Gastroesophageal sphincter (tissue), 4 donors: ENCODE measurements at regions not wholly inside any gene's neighbourhood (a gene's known extent, or its start where the extent isn't known, plus 50 kb on each side); places are given as distances from the start of the nearest gene placed in this dataset.

Source experiments
- ATAC-seq: fragments of 150-250 bp; one replicate; pipeline ENCODE4 v1.9.1; 2016; ENCODE audit warnings: mild to moderate bottlenecking, moderate library complexity
- H3K27ac ChIP-seq, 4 donors: fragments of 200-600 bp; sonication (generic) in 3 of 4; 1 replicate in 3 of 4; 2 replicates in 1 of 4; pipeline ENCODE4 v1.5.1; 2016 to 2019
- H3K27me3 ChIP-seq: fragments of 200-600 bp; sonication (generic); one replicate; pipeline ENCODE4 v1.5.1; 2019
- H3K36me3 ChIP-seq, 2 donors: fragments of 200-600 bp; sonication (generic); one replicate each; pipeline ENCODE4 v1.5.1; 2019; ENCODE audit warnings: control low read depth in 1 of 2
- H3K4me1 ChIP-seq, 3 donors: fragments of 200-600 bp; sonication (generic); 1 replicate in 2 of 3; 2 replicates in 1 of 3; pipeline ENCODE4 v1.5.1; 2016 to 2019; ENCODE audit warnings: control low read depth in 2 of 3
- H3K4me3 ChIP-seq, 2 donors: fragments of 200-600 bp; sonication (generic); one replicate each; pipeline ENCODE4 v1.5.1; 2019; ENCODE audit warnings: mild to moderate bottlenecking in 1 of 2, moderate library complexity in 1 of 2
- H3K9me3 ChIP-seq, 3 donors: fragments of 200-600 bp; sonication (generic); one replicate each; pipeline ENCODE4 v1.5.1; 2017 to 2019; ENCODE audit warnings: control low read depth in 2 of 3
- EP300 ChIP-seq: sonication (generic); formaldehyde crosslinking; IDR thresholded peaks from one replicate; pipeline ENCODE4 v1.6.1; 2017; ENCODE audit warnings: antibody characterized with exemption, mild to moderate bottlenecking
- POLR2A ChIP-seq, 2 donors: fragments of 450-650 bp; IDR thresholded peaks; one replicate each; pipeline ENCODE4 v1.6.1; 2017; ENCODE audit warnings: antibody characterized with exemption in 2 of 2, mild to moderate bottlenecking in 2 of 2, moderate library complexity in 1 of 2
- POLR2AphosphoS5 ChIP-seq: sonication (generic); formaldehyde crosslinking; IDR thresholded peaks from one replicate; pipeline ENCODE4 v1.6.1; 2017; ENCODE audit warnings: antibody characterized with exemption
- WGBS, 2 donors: methylation state at CpG; one replicate each; pipeline ENCODE4 v1.1.5; 2018; ENCODE audit warnings: low coverage in 1 of 2; 5-methylcytosine and 5-hydroxymethylcytosine counted together
- TF ChIP-seq, protein P1 (sequence below), 4 experiments: fragments of 200-600 bp in 2 of 4; fragments of 450-650 bp in 2 of 4; sonication (generic) in 1 of 4; IDR thresholded peaks; one replicate each; pipeline ENCODE4 v1.5.1; 2017 to 2019; ENCODE audit warnings: antibody characterized with exemption in 4 of 4, mild to moderate bottlenecking in 2 of 4, moderate library complexity in 2 of 4

DNA sequence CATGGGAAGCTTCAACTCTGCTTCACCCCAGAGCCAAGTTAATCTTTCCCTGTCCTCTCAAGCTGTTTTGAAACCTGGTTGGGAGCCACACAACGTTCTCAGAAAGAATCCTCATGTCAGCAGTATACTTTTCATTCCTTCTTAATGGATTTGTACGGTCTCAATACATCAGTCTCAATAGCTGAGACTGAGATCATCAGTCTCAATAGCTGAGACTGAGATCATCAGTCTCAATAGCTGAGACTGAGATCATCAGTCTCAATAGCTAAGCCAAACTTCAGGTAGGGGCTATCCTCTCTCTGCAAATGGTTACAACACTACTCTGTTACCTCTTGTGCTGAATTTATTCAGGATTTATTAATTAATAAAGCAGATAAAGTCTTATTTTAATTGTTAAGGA lies 1317.4 kb upstream of the CDH9 start:
- Histone ChIP-seq H3K27me3 (no peaks in the 10 kb centered on the region), H3K4me1 (no peaks in the 10 kb centered on the region), H3K4me3 (no peak overlapping the region), H3K9me3 (peaks cover 0 to 10% (median 0%) of the 10 kb centered on the region in 3 donors), H3K27ac (no peak overlapping the region), H3K36me3 (no peaks in the 10 kb centered on the region)
- WGBS, 2 donors: 25 to 29% methylated on average over 2 of the region's 2 CpGs
- TF ChIP-seq EP300 (no peak), POLR2AphosphoS5 (no peak), POLR2A (IDR thresholded peaks at IDR 0.05) (no peak)
- TF ChIP-seq, protein P1, sequence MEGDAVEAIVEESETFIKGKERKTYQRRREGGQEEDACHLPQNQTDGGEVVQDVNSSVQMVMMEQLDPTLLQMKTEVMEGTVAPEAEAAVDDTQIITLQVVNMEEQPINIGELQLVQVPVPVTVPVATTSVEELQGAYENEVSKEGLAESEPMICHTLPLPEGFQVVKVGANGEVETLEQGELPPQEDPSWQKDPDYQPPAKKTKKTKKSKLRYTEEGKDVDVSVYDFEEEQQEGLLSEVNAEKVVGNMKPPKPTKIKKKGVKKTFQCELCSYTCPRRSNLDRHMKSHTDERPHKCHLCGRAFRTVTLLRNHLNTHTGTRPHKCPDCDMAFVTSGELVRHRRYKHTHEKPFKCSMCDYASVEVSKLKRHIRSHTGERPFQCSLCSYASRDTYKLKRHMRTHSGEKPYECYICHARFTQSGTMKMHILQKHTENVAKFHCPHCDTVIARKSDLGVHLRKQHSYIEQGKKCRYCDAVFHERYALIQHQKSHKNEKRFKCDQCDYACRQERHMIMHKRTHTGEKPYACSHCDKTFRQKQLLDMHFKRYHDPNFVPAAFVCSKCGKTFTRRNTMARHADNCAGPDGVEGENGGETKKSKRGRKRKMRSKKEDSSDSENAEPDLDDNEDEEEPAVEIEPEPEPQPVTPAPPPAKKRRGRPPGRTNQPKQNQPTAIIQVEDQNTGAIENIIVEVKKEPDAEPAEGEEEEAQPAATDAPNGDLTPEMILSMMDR (IDR thresholded peaks at IDR 0.05): no peak
- no peak for ATAC-seq

- Histone ChIP-seq H3K27ac (no peak overlapping the region), H3K4me3 (no peak overlapping the region), H3K9me3 (peaks cover 0 to 5% (median 0%) of the 10 kb centered on the region in 3 donors), H3K36me3 (no peaks in the 10 kb centered on the region), H3K4me1 (no peaks in the 10 kb centered on the region), H3K27me3 (no peaks in the 10 kb centered on the region)
- 96 to 100% methylated on average over 3 to 5 of the region's 5 CpGs for WGBS, 2 donors
- TF ChIP-seq EP300: no peak
- TF ChIP-seq POLR2AphosphoS5: no peak
- no peak for TF ChIP-seq POLR2A (IDR thresholded peaks at IDR 0.05)
- no peak for ATAC-seq
Observed at GRCh38 chr5:28346696-28347095, 1308.3 kb upstream of the CDH9 start.

DNA sequence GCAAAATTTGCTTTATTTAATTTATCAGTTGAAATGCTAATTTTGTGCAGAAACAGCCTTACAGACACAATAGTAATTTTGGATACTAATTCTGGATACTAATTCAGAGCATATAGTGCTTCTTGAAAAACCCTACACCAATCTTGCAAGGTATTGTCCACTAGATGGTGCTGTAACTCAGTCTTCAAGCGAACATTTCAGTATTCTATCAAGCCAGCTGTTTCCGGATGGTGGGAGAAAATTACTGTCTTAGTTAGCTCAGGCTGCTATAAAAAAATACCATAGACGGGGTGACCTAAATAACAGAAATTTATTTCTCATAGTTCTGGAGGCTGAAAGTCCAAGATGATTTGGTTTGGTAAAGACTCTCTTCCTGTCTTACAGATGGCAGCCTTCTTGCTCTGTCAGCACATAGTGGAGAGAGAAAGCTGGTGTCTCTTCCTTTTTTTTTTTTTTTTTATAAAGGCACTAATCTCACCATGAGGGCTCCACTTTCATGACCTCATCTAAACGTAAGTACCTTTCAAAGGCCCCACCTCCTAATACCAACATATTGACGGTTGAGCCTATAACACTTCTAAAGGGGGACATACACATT lies 1306.5 kb upstream of the CDH9 start:
- no peak overlapping the region for H3K4me3 ChIP-seq
- H3K9me3 ChIP-seq: no peaks in the 10 kb centered on the region
- ATAC-seq: no peak
- no peaks in the 10 kb centered on the region for H3K27me3 ChIP-seq
- H3K4me1 ChIP-seq: no peaks in the 10 kb centered on the region
- TF ChIP-seq EP300 (no peak), POLR2A (IDR thresholded peaks at IDR 0.05) (no peak), POLR2AphosphoS5 (no peak)
- TF ChIP-seq, protein P1 (IDR thresholded peaks at IDR 0.05): no peak
- no peak overlapping the region for H3K27ac ChIP-seq
- WGBS, 2 donors: 31 to 43% methylated on average over 5 of the region's 5 CpGs
- H3K36me3 ChIP-seq: no peaks in the 10 kb centered on the region

GRCh38 chr5:28329176-28329575 lies 1290.8 kb upstream of the CDH9 start:
- Histone ChIP-seq H3K36me3 (no peaks in the 10 kb centered on the region), H3K4me3 (no peak overlapping the region), H3K4me1 (no peaks in the 10 kb centered on the region), H3K27ac (no peak overlapping the region), H3K27me3 (no peaks in the 10 kb centered on the region), H3K9me3 (no peaks in the 10 kb centered on the region)
- TF ChIP-seq EP300 (no peak), POLR2AphosphoS5 (no peak), POLR2A (IDR thresholded peaks at IDR 0.05) (no peak)
- TF ChIP-seq, protein P1 (IDR thresholded peaks at IDR 0.05): no peak
- no peak for ATAC-seq

- no peaks in the 10 kb centered on the region for H3K9me3 ChIP-seq
- H3K27me3 ChIP-seq: no peaks in the 10 kb centered on the region
- no peak overlapping the region for H3K4me3 ChIP-seq
- H3K36me3 ChIP-seq: no peaks in the 10 kb centered on the region
- no peaks in the 10 kb centered on the region for H3K4me1 ChIP-seq
- no peak for ATAC-seq
- TF ChIP-seq POLR2AphosphoS5: no peak
- H3K27ac ChIP-seq: no peak overlapping the region
Observed at GRCh38 chr5:28328681-28329080, 1290.3 kb upstream of the CDH9 start.

DNA sequence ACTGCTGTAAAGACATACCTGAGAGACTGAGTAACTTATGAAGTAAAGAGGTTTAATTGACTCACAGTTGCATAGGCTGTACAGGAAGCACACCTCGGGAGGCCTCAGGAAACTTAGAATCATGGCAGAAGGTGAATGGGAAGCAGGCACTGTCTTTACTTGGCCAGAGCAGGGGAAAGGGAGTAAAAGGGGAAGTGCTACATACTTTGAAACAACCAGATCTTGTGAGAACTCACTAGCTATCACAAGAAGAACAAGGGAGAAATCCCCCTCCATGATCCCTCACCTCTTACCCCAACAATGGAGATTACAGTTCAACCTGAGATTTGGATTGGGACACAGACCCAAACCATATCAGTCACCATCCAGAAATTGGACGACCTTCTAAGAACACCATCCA lies 1285.8 kb upstream of the CDH9 start:
- Histone ChIP-seq H3K4me1 (no peaks in the 10 kb centered on the region), H3K36me3 (no peaks in the 10 kb centered on the region), H3K27ac (no peak overlapping the region), H3K4me3 (no peak overlapping the region), H3K27me3 (no peaks in the 10 kb centered on the region), H3K9me3 (no peaks in the 10 kb centered on the region)
- no peak for ATAC-seq
- no peak for TF ChIP-seq EP300
- TF ChIP-seq POLR2A (IDR thresholded peaks at IDR 0.05): no peak
- TF ChIP-seq, protein P1 (IDR thresholded peaks at IDR 0.05): no peak
- no peak for TF ChIP-seq POLR2AphosphoS5
- 53 to 70% methylated on average over 2 of the region's 2 CpGs for WGBS, 2 donors
